ENCODE measurements at regions not wholly inside any gene's neighbourhood (a gene's known extent, or its start where the extent isn't known, plus 50 kb on each side); places are given as distances from the start of the nearest gene placed in this dataset.
"Not testable (repeated sequence)": the region's sequence is repeated elsewhere in the genome, so short reads cannot be mapped to it uniquely, and the experiment has no call there.

- no peaks in the 10 kb centered on the region for H3K27me3 Mint-ChIP-seq (ENCODE audit: low read depth)
These were observed 176.3 kb downstream of the ANKRD30B start for GRCh38 chr18:14924226-14924625.

GRCh38 chr18:14925281-14925709 is 177.3 kb downstream of the ANKRD30B start:
- Mint-ChIP-seq H3K27ac (no peak overlapping the region), H3K4me1 (ENCODE audit: low read depth) (no peaks in the 10 kb centered on the region), H3K4me3 (no peak overlapping the region), H3K36me3 (ENCODE audit: low read depth) (no peaks in the 10 kb centered on the region), H3K9me3 (no peaks in the 10 kb centered on the region), H3K27me3 (ENCODE audit: low read depth) (no peaks in the 10 kb centered on the region)
- DNase-seq (ENCODE audit: low spot score): no peak

More at GRCh38 chr18:14924226-14924625, 176.3 kb downstream of the ANKRD30B start:
- Mint-ChIP-seq H3K4me1 (ENCODE audit: low read depth) (no peaks in the 10 kb centered on the region), H3K9me3 (no peaks in the 10 kb centered on the region), H3K36me3 (ENCODE audit: low read depth) (no peaks in the 10 kb centered on the region), H3K27ac (no peak overlapping the region), H3K4me3 (no peak overlapping the region)
- DNase-seq (ENCODE audit: low spot score): no peak

DNA sequence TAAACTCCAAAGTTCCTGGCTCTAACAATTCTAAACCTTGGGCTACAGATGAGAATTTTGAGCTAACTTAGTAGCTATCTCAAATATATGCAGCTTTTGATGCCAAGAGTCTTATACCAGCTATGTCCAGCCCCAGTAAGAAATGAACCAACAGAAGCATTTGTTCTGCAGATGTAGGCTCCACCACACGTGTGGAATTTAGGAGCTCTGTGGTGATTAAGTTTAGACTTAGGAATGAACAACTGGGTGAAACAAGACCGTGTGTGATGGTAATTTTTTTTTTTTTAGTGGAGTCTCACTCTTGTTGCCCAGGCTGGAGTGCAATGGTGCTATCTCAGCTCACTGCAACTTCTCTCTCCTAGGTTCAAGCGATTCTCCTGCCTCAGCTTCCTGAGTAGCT is 179.7 kb downstream of the ANKRD30B start:
- Mint-ChIP-seq H3K27ac (no peak overlapping the region), H3K9me3 (no peaks in the 10 kb centered on the region), H3K36me3 (ENCODE audit: low read depth) (no peaks in the 10 kb centered on the region), H3K4me3 (no peak overlapping the region), H3K4me1 (ENCODE audit: low read depth) (no peaks in the 10 kb centered on the region), H3K27me3 (ENCODE audit: low read depth) (no peaks in the 10 kb centered on the region)
- no peak for DNase-seq (ENCODE audit: low spot score)

- DNase-seq (ENCODE audit: low spot score): no peak
- no peak overlapping the region for H3K27ac Mint-ChIP-seq
- no peaks in the 10 kb centered on the region for H3K9me3 Mint-ChIP-seq
- H3K27me3 Mint-ChIP-seq (ENCODE audit: low read depth): no peaks in the 10 kb centered on the region
- H3K4me3 Mint-ChIP-seq: no peak overlapping the region
- no peaks in the 10 kb centered on the region for H3K36me3 Mint-ChIP-seq (ENCODE audit: low read depth)
- H3K4me1 Mint-ChIP-seq (ENCODE audit: low read depth): no peaks in the 10 kb centered on the region
These were observed 180.4 kb downstream of the ANKRD30B start for GRCh38 chr18:14928396-14928795.

GRCh38 chr18:14930076-14930475 is 182.1 kb downstream of the ANKRD30B start:
- H3K27ac Mint-ChIP-seq: no peak overlapping the region
- no peaks in the 10 kb centered on the region for H3K27me3 Mint-ChIP-seq (ENCODE audit: low read depth)
- no peak for DNase-seq (ENCODE audit: low spot score)
- H3K4me3 Mint-ChIP-seq: no peak overlapping the region
- H3K9me3 Mint-ChIP-seq: no peaks in the 10 kb centered on the region
- H3K4me1 Mint-ChIP-seq (ENCODE audit: low read depth): no peaks in the 10 kb centered on the region
- H3K36me3 Mint-ChIP-seq (ENCODE audit: low read depth): no peaks in the 10 kb centered on the region

DNA sequence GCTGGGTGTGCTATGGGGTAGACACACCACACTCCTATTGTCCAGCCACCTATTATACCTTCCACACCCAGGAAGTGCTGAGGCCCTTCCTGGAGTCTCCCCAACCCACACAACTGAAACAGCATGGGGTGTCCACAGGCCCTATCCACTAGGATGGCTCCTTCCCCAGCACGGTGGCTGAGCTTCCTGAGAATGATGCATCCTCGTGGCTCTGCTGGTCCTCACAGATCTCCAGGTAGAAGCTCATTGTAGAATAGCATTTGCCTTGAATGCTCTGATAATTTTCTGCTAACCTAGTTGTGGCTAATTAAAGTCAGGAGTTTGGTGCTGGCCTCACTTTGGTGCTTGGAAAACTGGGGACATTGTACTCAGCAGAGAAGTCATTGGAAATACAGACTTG is 182.6 kb downstream of the ANKRD30B start:
- H3K27me3 Mint-ChIP-seq (ENCODE audit: low read depth): no peaks in the 10 kb centered on the region
- H3K27ac Mint-ChIP-seq: no peak overlapping the region
- no peaks in the 10 kb centered on the region for H3K36me3 Mint-ChIP-seq (ENCODE audit: low read depth)
- DNase-seq (ENCODE audit: low spot score): no peak
- H3K4me1 Mint-ChIP-seq (ENCODE audit: low read depth): no peaks in the 10 kb centered on the region
- H3K4me3 Mint-ChIP-seq: no peak overlapping the region
- H3K9me3 Mint-ChIP-seq: no peaks in the 10 kb centered on the region

DNA sequence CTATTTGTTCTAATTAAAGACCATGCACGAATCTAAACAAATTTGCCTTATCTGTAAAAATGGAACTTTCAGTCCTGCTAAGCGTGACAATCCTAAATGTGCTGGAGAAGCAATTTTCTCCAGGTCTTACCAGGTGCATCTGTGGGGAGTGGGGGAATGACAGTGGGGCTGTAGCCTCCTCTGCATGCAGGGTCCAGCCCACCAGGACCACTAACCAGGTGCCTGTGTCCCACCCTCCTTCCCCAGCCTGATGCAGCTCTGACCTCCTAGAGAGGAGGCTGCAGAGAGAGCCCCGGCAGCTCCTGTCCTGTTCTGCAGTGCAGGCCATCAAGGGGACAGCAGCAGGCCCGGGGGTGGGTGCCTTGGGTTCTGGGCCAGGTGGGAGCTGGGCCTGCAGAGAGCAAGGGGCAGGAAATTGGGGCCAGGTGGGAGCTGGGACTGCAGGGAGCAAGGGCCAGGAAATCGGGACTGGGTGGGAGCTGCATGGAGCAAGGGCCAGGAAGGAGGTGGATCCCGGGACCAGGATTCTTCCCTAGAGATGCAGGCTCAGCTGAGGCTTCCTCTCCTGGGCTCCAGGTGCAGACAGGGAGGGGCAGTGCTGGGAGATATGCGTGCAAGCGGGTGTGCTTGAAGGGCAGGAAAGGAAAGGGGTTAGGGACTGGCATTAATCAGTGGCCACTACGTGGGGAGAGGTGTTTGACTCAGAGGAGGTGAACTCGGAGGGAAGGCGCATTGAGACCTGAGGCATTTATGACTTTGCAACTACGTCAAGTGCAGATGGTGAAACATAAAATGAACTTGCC is 185.3 kb downstream of the ANKRD30B start:
- DNase-seq (ENCODE audit: low spot score): no peak
- H3K4me1 Mint-ChIP-seq (ENCODE audit: low read depth): no peaks in the 10 kb centered on the region
- H3K9me3 Mint-ChIP-seq: no peaks in the 10 kb centered on the region
- H3K4me3 Mint-ChIP-seq: no peak overlapping the region
- no peak overlapping the region for H3K27ac Mint-ChIP-seq
- H3K27me3 Mint-ChIP-seq (ENCODE audit: low read depth): no peaks in the 10 kb centered on the region
- H3K36me3 Mint-ChIP-seq (ENCODE audit: low read depth): no peaks in the 10 kb centered on the region

DNA sequence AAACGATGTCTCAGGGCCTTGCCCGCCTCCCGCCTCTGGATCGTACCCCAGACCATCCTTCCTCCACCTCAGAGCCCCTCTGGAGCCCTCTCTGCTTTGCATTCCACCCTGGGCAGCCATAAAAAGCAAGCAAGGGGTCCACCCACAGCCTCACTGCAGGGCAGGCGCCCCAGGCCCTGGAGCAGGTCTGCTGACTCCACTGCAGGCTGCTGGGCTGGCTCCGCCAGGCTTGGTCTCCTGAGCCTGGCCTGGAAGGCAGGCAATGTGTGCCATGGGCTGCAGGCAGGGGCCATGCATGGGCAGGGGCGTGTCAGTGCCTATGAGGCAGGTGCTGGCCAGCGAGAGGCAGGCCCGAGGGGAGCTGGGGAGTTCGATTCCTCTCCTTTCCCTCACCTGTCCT is 186.0 kb downstream of the ANKRD30B start:
- no peaks in the 10 kb centered on the region for H3K4me1 Mint-ChIP-seq (ENCODE audit: low read depth)
- H3K4me3 Mint-ChIP-seq: no peak overlapping the region
- H3K36me3 Mint-ChIP-seq (ENCODE audit: low read depth): no peaks in the 10 kb centered on the region
- DNase-seq (ENCODE audit: low spot score): no peak
- H3K27me3 Mint-ChIP-seq (ENCODE audit: low read depth): no peaks in the 10 kb centered on the region
- H3K9me3 Mint-ChIP-seq: no peaks in the 10 kb centered on the region
- no peak overlapping the region for H3K27ac Mint-ChIP-seq

- no peak for DNase-seq (ENCODE audit: low spot score)
- H3K4me3 Mint-ChIP-seq: no peak overlapping the region
- H3K4me1 Mint-ChIP-seq (ENCODE audit: low read depth): no peaks in the 10 kb centered on the region
- no peaks in the 10 kb centered on the region for H3K9me3 Mint-ChIP-seq
- no peaks in the 10 kb centered on the region for H3K27me3 Mint-ChIP-seq (ENCODE audit: low read depth)
- H3K36me3 Mint-ChIP-seq (ENCODE audit: low read depth): no peaks in the 10 kb centered on the region
- no peak overlapping the region for H3K27ac Mint-ChIP-seq
These were observed 187.2 kb downstream of the ANKRD30B start for GRCh38 chr18:14935210-14935609.

GRCh38 chr18:14936313-14936712 is 188.3 kb downstream of the ANKRD30B start:
- Mint-ChIP-seq H3K4me1 (ENCODE audit: low read depth) (no peaks in the 10 kb centered on the region), H3K9me3 (no peaks in the 10 kb centered on the region), H3K4me3 (no peak overlapping the region), H3K36me3 (ENCODE audit: low read depth) (no peaks in the 10 kb centered on the region), H3K27me3 (ENCODE audit: low read depth) (no peaks in the 10 kb centered on the region), H3K27ac (no peak overlapping the region)
- DNase-seq (ENCODE audit: low spot score): no peak

DNA sequence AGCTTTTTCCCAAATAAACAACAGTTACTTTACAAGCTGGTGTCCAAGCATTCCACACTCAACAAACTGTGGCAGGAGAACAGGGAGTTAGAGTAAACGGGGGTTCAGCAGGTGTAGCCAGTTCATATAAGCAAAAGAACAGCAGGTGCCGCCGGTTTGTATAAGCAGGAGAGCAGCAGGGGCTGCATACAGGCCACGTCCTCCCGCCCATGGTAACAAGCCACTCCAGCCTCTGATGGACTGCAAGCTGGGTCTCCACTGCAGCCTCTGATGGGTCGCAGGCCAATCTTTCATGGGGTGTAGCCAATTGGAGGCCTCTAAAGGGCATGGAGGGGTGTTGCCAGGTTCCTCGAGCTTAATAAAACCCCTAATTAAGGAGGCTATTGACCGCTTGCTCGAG is 189.3 kb downstream of the ANKRD30B start:
- Mint-ChIP-seq H3K4me1 (ENCODE audit: low read depth) (no peaks in the 10 kb centered on the region), H3K4me3 (no peak overlapping the region), H3K27ac (no peak overlapping the region), H3K27me3 (ENCODE audit: low read depth) (no peaks in the 10 kb centered on the region), H3K9me3 (no peaks in the 10 kb centered on the region), H3K36me3 (ENCODE audit: low read depth) (no peaks in the 10 kb centered on the region)
- no peak for DNase-seq (ENCODE audit: low spot score)

DNA sequence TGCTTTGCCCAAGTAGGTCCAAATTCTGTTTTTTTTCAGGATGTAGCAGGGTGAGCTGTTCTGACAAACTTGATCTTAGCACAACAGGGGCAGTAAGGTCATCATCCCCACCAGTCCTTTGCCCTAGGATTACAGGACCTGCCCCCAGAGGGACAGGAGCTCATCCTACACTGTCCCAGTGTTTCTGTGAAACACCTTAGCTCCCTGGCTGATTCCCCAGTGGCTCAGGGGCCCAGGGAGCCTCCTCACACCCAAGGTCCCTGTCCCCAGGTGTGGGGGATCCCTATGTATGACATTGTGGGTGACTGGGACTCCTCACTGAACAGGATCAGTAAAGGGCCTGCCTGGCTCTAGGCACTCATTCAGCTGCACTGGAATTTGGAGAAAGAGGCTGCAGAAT is 191.2 kb downstream of the ANKRD30B start:
- no peaks in the 10 kb centered on the region for H3K36me3 Mint-ChIP-seq (ENCODE audit: low read depth)
- H3K27ac Mint-ChIP-seq: no peak overlapping the region
- DNase-seq (ENCODE audit: low spot score): no peak
- no peak overlapping the region for H3K4me3 Mint-ChIP-seq
- no peaks in the 10 kb centered on the region for H3K27me3 Mint-ChIP-seq (ENCODE audit: low read depth)
- no peaks in the 10 kb centered on the region for H3K4me1 Mint-ChIP-seq (ENCODE audit: low read depth)
- no peaks in the 10 kb centered on the region for H3K9me3 Mint-ChIP-seq

- not testable (repeated sequence) for H3K27ac Mint-ChIP-seq; H3K27me3 Mint-ChIP-seq (ENCODE audit: low read depth); H3K36me3 Mint-ChIP-seq (ENCODE audit: low read depth); H3K4me1 Mint-ChIP-seq (ENCODE audit: low read depth); H3K9me3 Mint-ChIP-seq; H3K4me3 Mint-ChIP-seq; DNase-seq (ENCODE audit: low spot score)
These were observed 192.1 kb downstream of the ANKRD30B start for GRCh38 chr18:14940106-14940505.

GRCh38 chr18:14940735-14941134 is 192.8 kb downstream of the ANKRD30B start:
- Mint-ChIP-seq H3K4me1 (ENCODE audit: low read depth) (no peaks in the 10 kb centered on the region), H3K9me3 (no peaks in the 10 kb centered on the region), H3K36me3 (ENCODE audit: low read depth) (no peaks in the 10 kb centered on the region), H3K4me3 (no peak overlapping the region), H3K27me3 (ENCODE audit: low read depth) (no peaks in the 10 kb centered on the region), H3K27ac (no peak overlapping the region)
- DNase-seq (ENCODE audit: low spot score): no peak

GRCh38 chr18:14941256-14941655 is 193.3 kb downstream of the ANKRD30B start:
- Mint-ChIP-seq H3K27ac (no peak overlapping the region), H3K27me3 (ENCODE audit: low read depth) (no peaks in the 10 kb centered on the region), H3K4me3 (no peak overlapping the region), H3K4me1 (ENCODE audit: low read depth) (no peaks in the 10 kb centered on the region), H3K9me3 (no peaks in the 10 kb centered on the region), H3K36me3 (ENCODE audit: low read depth) (no peaks in the 10 kb centered on the region)
- DNase-seq (ENCODE audit: low spot score): no peak
